ENCODE measurements at regions not wholly inside any gene's neighbourhood (a gene's known extent, or its start where the extent isn't known, plus 50 kb on each side); places are given as distances from the start of the nearest gene placed in this dataset.

- no peak overlapping the region for H3K4me3 ChIP-seq (ENCODE audit: low read depth, low read length)
- no peak for TF ChIP-seq CTCF (IDR thresholded peaks at IDR 0.05; ENCODE audit: insufficient read depth, low read length)
- DNase-seq (ENCODE audit: low read depth) = no peak
Observed at GRCh38 chr5:125508225-125508624, 761.8 kb upstream of the ZNF608 start.

GRCh38 chr5:125510651-125511050, 764.2 kb upstream of the ZNF608 start:
- no peak for TF ChIP-seq CTCF (IDR thresholded peaks at IDR 0.05; ENCODE audit: insufficient read depth, low read length)
- DNase-seq (ENCODE audit: low read depth) = no peak
- H3K4me3 ChIP-seq (ENCODE audit: low read depth, low read length) = no peak overlapping the region

DNA sequence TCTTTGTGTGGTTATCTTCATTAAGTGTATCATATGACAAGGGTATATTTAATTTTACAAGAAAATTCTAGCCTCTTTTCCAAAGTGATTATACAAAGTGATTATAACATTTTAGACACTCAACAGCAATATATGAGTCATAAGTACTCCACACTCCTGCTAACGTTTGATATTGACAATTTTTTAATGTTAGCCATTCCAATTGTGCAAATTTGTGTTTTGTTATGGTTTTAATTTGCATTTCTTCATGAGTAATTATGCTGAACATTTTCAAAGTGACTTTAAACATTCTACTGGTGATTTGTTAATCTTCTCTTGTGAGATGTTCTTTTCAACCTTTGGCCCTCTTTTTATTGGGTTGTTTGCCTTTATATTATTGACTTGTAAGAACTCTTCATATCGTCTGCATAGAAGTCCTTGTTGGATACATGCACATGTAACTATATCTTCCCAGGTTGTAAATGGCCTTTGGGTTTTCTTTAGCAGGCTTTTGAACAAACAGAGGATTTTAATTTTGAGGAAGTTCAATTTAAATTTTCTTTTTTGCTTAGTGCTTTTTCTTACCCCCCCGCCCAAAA, 771.6 kb upstream of the ZNF608 start:
- no peak overlapping the region for H3K4me3 ChIP-seq (ENCODE audit: low read depth, low read length)
- no peak for TF ChIP-seq CTCF (IDR thresholded peaks at IDR 0.05; ENCODE audit: insufficient read depth, low read length)
- no peak for DNase-seq (ENCODE audit: low read depth)

GRCh38 chr5:125521289-125521688, 774.9 kb upstream of the ZNF608 start:
- no peak overlapping the region for H3K4me3 ChIP-seq (ENCODE audit: low read depth, low read length)
- no peak for DNase-seq (ENCODE audit: low read depth)
- TF ChIP-seq CTCF (IDR thresholded peaks at IDR 0.05; ENCODE audit: insufficient read depth, low read length) = no peak

DNA sequence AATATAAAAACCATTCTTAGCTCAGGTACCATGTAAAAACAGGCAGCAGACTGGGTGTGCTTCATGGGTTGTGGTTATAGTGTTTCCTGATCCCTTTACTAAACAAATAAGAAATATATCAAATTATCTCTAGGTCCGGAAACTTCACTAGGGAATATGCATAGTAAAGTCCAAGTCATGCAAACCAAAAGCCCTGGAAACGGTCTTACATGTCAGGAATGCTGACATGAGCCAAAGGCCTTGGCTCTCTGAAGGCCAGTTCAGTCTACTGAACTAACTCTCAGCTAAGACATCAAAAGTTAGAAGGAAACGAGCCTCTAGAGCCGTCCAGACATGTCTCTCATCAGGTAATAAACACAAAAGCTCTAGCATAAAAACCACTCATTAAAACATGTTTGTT, 778.9 kb upstream of the ZNF608 start:
- TF ChIP-seq CTCF (IDR thresholded peaks at IDR 0.05; ENCODE audit: insufficient read depth, low read length) = no peak
- peak; percentile 89 for DNase-seq (ENCODE audit: low read depth)
- H3K4me3 ChIP-seq (ENCODE audit: low read depth, low read length) = no peak overlapping the region

DNA sequence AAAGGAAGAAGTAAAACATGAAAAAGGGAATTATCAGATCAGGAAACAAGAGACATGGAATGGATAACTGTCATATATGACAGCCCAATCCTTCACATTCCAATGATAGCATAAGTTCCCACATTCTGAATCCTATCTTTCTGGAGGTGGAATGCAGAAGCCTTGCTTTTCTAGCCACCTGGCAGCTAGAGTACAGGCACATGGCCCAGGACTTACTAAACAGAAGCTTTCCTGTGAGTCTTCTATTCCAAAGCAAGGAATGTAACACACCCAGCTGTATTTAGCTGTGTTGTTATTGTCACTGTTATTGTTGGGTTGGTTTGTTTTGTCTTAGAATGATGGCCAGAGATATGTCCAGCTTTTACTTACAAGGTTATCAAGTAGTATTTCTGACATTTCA, 780.5 kb upstream of the ZNF608 start:
- TF ChIP-seq CTCF (IDR thresholded peaks at IDR 0.05; ENCODE audit: insufficient read depth, low read length) = no peak
- peak; percentile 54 for DNase-seq (ENCODE audit: low read depth)
- no peak overlapping the region for H3K4me3 ChIP-seq (ENCODE audit: low read depth, low read length)

- TF ChIP-seq CTCF (IDR thresholded peaks at IDR 0.05; ENCODE audit: insufficient read depth, low read length) = no peak
- no peak overlapping the region for H3K4me3 ChIP-seq (ENCODE audit: low read depth, low read length)
- no peak for DNase-seq (ENCODE audit: low read depth)
Observed at GRCh38 chr5:125528881-125529280, 782.4 kb upstream of the ZNF608 start.
